ENCODE measurements at regions not wholly inside any gene's neighbourhood (a gene's known extent, or its start where the extent isn't known, plus 50 kb on each side); places are given as distances from the start of the nearest gene placed in this dataset.
"Not testable (repeated sequence)": the region's sequence is repeated elsewhere in the genome, so short reads cannot be mapped to it uniquely, and the experiment has no call there.

DNA sequence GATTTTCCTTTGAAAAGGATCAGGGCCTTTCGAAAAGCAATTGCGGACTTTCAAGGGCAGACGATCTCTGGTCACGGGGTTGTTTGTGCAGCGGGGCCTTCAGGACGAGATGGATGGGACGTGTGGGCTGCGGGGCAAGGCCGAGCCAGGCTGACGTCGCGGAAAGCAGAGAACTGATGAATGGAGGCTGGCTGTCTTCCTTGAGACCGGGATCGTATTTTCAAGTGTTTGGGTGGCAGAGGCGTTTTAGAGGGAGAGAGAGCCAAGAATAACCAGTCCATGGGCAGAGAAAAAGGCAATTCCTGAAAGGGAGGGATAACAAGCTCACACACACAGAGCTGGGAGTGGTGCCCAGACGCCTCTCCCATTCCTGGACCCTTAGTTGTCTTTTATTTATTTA, 138.9 kb upstream of the USP29 start:
- no peak for DNase-seq

DNA sequence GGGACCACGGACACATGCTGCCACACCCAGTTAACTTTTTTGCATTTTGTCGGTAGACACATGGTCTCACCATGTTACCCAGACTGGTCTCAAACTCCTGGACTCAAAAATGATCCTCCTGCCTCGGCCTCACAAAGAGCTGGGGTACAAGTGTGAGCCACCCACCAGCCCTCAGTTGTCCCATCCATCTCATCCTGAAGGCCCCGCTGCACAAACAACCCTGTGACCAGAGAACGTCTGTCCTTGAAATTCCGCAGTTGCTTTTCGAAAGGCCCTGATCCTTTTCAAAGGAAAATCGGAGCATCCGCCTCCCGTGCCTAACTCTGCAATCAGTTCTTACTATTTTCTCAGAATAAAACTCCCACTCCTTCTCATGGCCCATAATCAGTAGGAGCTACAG, 138.3 kb upstream of the USP29 start:
- DNase-seq = not testable (repeated sequence)

DNA sequence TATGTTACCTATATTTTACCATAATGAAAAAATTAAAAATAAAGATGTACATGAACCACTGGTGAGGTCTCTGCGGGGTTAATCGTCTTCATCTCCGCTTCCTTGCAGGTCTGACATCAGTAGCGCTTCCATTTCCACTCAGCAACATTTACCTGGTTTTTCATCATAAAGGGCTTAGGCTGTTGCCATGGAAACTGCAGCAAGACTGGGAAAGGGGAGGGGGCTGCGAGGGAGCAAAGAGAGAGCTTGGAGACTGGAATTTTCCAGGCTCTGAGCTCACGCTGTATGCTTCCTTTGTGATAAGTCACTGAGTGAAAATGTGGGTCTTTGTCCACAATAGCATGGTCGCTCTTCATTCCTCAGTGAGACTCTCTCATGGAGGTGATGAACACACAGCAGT, 136.6 kb upstream of the USP29 start:
- DNase-seq = no peak

DNA sequence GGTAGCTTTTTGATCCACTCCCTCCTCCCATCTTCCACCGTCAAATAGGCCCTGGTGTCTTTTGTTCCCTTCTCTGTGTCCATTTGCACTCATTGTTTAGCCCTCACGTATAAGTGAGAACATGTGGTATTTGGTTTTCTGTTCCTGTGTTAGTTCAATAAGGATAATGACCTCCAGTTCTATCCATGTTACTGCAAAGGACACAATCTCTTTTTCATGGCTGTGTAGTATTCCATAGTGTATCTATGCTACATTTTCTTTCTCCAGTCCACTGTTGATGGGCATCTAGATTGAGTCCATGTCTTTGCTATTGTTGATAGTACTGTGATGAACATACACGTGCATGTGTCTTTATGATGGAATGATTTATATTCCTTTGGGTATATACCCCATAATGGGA, 136.0 kb upstream of the USP29 start:
- no peak for DNase-seq

DNA sequence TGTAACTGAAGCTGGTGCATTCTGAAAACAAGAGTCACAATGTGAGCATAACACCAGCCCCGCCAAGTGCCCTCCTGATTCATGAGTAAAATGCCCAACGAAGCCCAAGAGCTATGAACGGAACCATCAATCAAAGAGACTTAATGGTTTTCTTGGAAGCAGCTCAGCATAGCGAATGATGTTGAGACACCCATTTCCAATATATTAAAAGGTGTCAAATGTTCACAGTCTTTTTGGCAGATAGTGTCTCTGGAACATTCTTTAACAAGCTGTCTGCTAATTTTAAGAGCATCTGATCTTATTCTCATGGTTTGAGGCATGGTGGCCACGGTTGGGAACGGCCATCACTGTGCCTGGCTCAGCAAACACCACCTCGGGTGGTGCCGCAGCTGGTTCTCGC, 133.4 kb upstream of the USP29 start:
- no peak for DNase-seq

DNA sequence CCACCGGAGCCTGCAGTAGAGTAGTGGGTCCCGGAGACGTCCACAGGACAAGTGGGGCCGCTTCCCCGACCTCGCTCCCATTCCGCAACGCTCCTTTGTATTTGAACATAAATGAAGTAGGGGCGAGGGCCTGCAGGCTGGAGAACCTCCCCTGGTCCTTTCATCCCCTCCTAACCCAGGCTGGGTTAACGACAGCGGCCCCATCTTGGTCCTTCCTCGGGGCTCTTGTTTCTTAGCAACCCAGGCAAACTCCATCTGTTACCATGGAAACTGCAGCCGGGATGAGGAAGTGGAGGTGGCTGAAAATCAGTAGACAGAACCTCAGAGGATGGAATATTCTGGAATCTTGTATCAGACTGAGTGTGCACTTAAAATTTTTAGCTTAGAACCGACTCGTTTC, 132.6 kb upstream of the USP29 start:
- no peak for DNase-seq

DNA sequence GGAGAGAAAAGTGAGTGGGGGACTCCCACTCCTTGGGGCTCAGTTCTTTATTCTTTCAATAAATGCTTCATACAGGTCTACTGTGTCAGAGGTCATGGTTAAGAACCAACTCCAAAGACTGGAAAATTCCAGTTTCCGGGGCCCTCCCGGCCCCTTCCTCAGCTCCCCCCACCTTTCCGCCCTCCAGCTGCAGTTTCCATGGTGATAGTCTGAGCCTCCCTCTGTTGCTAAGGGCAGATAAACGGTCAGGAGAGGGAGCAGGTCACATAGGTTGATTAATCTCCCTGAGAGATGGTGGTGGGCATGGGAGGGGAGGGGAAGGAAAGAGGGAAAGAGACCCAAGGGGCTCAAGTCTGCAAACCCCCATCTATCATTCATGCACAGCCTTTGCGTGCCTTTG, 131.5 kb upstream of the USP29 start:
- no peak for DNase-seq

DNA sequence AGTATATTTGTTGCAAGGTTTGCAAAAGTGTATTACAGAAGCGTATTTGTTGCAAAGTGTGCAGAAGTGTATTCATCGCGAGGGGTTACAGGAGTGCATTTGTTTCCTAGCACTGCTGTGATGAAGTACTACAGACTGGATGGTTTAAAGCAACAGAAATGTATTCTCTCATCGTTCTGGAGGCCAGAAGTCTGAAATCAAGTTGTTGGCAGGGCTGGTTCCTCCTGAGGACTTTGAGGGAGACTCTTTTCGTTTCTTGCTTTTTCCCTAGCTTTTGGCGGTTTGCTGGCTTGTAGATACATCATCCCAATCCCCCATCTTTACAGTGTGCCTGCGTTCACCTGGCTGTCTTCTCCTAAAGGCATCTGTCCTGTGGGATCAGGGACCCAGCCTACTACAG, 127.9 kb upstream of the USP29 start:
- DNase-seq = no peak

DNA sequence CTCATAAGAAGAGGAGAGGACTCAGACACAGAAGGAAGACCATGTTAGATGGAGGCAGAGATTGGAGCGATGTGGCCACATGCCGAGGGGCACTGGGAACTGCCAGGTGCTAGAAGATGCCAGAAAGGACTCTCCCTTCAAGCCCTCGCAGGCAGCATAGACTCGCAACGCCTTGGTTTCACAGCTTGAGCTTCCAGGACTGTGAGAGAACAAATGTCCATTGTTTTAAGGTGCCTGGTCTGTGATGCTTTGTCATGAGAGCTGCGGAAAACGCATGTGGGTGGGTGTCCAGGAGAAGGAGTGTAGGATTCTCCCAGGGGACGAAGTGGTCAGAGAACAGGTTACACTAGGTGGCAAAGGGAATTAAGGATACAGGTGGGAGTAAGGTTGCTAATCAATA, 125.9 kb upstream of the USP29 start:
- no peak for DNase-seq

DNA sequence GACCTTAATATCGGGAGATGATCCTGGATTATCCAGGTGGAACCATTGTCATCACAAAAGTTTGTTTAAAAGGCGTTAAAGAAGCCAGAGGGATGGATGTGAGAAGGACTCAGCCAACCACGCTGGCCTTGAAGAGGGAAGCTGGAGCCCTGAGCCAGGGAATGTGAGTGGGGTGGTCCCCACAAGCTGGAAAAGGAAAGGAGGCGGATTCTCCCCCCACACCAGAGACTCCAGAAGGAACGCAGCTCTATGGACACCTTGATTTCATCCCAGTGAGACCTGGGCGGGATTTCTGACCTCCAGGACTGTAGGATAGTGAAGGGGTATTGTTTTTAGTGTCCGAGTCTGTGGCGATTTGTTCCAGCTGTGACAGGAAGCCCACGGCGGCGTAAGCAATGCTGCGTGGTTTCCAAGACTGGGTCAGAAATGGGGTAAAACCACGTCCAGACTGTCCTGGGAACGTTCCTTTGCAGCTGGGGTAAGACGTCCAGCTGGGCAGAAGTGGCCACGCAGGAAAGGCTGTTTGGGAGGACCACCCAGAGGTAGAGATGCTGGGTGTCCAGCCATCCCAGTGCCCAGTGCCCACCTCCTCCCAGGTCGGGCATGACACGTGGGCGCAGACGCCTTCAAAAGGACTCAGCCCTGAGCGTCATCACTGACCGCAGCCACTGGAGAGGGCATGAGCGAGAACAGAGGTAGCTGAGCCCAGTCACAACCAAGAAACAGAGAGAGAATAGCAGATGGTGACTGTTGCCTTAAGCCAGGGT, 125.4 kb upstream of the USP29 start:
- DNase-seq = no peak

DNA sequence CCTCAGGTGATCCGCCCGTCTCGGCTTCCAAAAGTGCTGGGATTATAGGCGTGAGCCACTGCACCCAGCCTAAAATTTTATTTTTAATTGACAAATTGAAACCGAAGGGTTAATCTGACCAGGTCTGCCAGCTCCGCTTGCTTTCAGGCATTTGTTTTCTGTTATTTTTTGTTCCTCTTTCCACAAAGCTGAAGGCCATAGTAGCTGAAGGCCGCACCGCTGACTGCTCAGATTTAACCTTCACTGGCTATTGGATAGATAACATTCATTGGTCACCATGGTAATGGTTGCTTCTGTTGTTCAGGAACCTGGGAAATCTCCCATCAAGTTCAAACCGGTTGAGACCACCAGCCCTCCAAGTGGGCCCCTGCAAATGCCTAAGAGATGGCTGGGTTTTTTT, 124.5 kb upstream of the USP29 start:
- no peak for DNase-seq

DNA sequence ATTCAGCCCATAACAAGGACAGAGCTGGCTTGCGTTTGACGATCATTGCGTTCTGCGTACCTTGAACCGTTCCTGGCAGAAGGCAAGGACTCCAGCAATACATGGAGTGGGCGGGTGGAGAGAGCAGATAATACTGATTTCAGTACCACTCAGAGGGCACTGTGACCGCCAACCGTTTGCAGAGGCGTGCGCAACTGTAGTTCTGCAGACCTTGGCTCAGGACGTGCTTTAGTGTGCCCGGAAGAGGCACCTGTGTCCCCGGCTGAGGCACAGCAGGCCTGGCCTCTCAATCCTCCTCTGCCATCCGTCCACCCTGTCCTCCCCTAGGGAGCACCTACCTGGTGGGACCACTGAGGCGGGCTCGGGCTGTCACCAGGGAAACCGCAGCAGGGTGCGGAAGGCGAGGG, 117.6 kb upstream of the USP29 start:
- DNase-seq = no peak

DNA sequence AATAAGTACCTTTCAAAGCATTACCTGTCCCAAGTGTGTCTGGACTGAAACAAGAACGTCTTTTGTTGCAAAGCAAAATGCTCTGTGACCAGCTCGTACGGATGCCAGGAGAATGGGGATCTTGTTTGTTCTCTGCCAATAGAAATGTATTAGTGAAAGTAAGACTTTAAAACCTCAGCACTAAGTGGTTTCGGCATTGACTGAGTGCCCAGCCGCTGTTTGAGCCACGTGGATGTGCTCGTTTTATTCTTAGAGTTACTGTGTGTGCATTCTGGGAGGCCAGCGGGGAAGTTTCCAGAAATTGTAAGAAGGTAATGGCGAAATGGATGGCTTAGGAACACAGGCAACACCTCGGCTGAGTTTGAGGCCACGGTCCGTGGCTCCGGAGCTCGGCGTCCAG, 117.1 kb upstream of the USP29 start:
- no peak for DNase-seq

DNA sequence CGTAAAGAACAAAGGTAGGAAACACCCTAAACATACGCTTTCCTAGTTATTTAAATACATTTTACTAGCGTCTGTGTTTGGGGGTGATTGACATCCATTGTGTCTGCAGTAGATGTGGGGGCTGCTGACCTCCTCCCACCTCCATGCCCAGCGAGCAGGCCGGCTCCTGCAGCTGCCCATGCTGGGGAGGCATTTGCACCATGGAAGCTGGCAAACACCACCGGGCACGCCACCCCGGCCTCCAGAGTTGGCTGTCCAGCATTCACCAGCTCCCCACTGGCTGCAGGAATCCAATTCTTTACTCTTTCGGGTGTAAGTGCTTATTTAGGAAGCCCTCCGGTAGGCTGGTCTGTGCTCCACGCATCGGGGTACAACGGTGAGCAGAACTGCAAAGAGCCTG, 115.4 kb upstream of the USP29 start:
- no peak for DNase-seq

DNA sequence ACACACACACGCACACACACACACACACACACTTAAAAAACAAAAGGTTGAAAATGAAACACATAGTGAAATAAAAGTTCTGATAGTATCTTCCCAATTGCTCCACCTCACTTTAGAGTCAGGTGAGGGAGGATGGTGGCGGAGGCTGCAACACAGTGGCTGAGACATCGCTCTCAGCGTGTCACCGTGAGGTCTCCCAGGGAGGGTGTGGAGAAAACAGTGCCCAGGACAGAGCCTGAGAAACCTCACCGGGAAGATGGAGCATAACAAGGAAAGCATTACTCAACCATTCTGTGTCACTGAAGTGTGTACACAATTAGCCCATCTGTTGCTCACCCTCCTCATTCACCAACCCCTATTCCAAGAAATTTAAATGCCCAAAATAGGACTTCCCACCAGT, 111.4 kb upstream of the USP29 start:
- no peak for DNase-seq

DNA sequence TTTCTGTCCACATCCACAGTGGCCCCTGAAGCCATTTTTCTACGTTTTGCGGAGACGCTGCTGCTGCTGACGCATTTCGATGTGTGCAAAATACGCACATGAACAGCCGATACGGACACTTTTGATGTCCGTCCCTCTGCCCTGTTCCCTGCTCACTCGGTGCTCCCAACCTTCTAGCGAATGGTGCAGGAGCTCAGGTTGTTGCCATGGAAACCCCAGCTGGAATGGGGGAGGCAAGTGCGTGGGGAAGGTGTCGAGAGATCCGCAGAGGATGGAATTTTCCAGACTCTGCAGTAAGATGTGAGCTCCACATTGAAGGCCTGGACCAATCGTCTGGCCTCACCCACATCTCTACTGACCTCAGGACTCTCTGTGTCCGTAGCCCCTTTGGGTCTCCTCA, 109.2 kb upstream of the USP29 start:
- no peak for DNase-seq

DNA sequence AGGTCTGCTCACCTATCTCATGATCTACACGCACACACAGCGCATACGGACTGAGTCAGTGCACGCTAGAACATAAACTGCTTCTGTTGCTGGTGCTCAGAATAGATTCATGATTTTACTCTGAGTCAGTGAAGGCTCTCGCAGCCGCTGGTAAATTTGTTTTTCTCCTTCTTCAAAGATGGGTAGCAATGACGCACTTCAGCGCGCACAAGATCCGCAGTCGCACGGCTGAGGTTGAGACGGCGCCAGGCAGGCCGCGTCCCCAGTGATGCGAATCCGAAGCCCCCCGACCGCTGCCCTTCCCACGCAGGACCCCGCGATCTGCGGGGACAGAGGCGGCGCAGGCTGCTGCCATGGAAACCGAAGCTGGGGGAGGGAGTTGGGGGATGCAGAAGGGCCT, 103.7 kb upstream of the USP29 start:
- DNase-seq = no peak

DNA sequence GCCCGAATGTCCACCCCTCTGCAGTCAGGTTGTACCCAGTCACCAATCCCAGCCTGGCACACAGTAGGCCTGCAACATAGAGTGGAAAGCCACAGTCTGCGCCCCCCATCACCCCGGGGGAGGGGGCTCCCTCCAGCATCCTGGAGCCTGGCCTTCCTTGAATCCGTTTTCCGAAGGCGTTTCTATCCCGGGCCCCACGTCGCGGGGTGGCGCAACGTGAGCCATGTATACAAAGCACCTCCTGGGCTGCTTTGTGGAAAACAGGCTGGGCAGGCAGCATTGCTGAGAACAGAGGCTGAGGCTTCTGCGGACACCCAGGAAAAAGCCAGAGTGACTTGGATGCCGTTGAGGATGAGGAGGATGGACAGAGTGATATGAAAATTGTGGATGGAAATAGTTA, 103.3 kb upstream of the USP29 start:
- DNase-seq = no peak

DNA sequence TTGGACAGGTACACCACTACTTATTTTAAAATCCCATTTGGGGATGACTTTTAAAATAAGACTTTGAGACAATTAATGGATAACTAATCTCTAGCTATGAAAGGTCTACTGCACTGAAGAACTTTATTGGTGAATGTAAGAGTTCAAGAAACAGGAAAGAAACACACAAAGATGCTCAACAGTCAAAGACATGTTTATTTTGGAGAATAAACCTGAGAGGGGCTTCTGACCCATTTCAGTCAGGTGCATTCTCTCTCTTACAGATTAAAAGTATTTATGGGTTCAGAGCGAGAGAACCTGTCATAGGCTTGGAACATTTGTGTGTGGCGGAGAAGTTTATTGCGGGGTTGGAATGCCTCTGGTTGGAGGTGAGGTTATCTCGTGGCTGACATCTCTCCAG, 94.3 kb upstream of the USP29 start:
- no peak for DNase-seq

DNA sequence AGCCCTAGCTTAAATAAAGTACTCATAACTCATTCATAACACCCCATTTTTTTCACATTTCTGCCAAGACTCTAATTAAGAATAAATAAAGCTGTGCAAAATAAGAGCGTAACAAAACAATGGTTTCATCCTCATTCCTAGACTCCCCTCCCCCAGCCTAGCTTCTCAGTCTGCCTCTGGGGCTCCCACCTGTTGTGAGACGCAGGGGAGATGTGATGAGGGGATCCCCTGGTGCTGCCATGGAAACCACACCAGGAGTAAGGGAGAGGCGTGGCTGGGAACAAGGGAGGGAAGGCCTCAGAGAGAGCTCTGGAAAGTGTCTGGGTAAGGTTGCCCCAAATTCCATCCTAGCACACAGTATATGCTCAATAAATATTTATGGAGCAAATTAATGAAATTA, 93.3 kb upstream of the USP29 start:
- no peak for DNase-seq

DNA sequence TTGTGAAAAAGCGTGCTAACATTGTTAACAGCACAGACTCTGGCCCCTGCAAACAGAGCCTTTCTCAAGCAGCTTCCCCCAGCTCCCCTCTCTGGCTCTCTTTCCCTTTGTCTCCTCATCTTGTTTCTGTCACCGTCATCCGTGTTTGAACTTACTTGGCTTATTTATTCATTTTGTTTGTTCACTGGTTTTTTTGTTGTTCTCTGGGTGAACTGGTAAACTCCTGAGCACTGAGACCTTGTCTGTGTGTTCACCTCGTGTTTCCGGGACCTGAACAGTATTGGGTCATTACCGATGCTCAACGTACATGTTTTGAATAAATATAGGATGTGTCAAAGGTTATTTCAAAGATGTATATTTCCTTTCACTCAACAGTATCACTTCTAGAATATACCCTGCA, 92.4 kb upstream of the USP29 start:
- no peak for DNase-seq

DNA sequence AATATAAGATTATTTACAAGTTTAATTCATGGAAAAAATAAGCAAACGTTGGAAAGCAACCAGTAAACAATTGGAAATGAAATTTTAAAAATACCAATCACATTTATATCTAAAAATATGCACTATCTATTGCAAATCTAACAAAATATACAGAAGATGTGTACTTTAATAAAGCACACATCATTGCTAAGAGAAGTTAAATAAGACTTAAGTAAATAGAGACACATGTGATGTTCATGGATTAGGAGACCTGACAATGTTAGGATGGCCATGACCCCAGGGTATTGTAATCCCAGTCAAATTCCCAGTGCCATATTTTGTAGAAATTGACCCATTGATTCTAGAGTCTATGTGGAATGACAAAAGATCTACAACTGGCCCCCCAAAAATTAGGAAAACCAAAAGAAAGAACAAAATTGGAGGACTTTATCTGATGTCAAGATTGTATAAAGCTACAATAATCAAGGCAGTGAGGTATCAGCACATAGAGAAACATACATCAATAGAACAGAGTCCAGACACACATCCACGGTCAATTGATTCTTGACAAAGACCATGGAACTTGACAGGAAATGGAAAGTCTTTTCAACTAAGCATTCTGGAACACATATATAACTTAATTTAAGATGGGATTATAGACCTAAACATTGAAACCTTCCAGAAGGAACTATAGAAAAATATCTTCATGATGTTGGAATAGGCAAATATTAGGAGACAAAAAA, 90.8 kb upstream of the USP29 start:
- DNase-seq = no peak

DNA sequence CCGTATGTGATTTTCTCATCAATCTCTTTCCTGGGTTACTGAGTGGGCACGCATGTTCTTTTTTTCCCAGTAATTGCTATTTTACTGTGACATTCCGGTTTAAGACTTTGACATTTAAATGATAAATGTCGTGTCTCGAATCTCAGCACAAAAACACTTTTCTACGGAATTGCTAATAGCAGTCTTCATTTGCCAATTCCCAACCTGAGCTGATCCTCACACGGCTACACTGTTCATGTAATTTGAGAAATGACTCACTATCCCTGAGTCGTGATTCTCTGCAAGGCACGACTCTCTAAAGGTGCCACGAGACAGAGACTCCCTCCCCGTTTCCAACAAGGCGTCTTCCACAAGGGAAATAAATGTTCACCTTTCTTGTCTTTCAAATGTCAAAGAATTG, 88.7 kb upstream of the USP29 start:
- no peak for DNase-seq

DNA sequence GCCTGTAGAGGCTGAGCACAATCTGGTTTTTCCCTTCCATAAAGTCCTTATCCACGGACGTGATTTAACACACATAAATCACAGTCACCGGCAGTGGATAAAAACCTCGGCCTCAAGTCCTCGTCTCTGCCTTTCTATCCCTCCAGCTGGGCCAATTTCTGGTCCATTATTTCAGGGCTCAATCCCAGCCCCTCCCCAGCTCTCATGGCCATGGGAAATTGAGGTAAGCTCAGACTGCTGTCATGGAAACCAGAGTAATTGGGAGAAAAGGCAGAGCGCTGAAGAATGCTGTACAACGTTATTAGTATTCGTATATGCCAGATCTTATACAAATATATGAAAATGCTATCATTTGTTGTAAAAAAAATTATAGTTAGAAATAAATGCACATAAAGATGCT, 86.2 kb upstream of the USP29 start:
- DNase-seq = no peak

DNA sequence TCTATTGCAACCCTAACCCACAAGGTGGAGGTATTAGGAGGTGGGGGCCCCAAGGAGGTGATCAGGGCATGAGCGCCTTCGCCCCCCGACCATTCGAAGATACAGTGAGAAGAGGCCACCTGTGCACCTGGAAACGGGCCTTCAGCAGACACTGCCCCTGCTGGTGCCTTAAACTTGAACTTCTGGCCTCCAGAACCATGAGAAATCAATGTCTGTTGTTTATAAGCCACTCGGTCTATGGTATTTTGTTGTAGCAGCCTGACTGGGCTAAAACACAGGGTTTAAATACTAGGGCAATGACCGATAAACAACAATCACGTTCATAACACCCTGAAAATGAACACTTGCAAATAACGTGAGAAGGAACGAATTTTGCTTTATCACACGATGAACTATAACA, 85.2 kb upstream of the USP29 start:
- no peak for DNase-seq
